HG03066 (cell line): ENCODE measurements at regions not wholly inside any gene's neighbourhood (a gene's known extent, or its start where the extent isn't known, plus 50 kb on each side); places are given as distances from the start of the nearest gene placed in this dataset.
"Not testable (repeated sequence)": the region's sequence is repeated elsewhere in the genome, so short reads cannot be mapped to it uniquely, and the experiment has no call there.

ENCODE experiments used
- ATAC-seq: cut with Tn5 transposase; IDR thresholded peaks from one replicate; pipeline ENCODE4 v1.9.1; 2021; ENCODE audit warnings: low read depth; ENCODE audit not compliant: unreplicated experiment

GRCh38 chr4:142897518-142897917 lies 51.4 kb upstream of the INPP4B start:
- not testable (repeated sequence) for ATAC-seq

GRCh38 chr4:142900622-142901021 lies 54.5 kb upstream of the INPP4B start:
- no peak for ATAC-seq

- no peak for ATAC-seq
Measured at GRCh38 chr4:142901166-142901662, 55.1 kb upstream of the INPP4B start.

- not testable (repeated sequence) for ATAC-seq
Measured at GRCh38 chr4:142903617-142904016, 57.5 kb upstream of the INPP4B start.

GRCh38 chr4:142909908-142910307 lies 63.8 kb upstream of the INPP4B start:
- ATAC-seq = no peak

- no peak for ATAC-seq
Measured at GRCh38 chr4:142913034-142913433, 66.9 kb upstream of the INPP4B start.

GRCh38 chr4:142913461-142914030 lies 67.4 kb upstream of the INPP4B start:
- no peak for ATAC-seq

- no peak for ATAC-seq
Measured at GRCh38 chr4:142917678-142918077, 71.6 kb upstream of the INPP4B start.

GRCh38 chr4:142922720-142923119 lies 76.6 kb upstream of the INPP4B start:
- ATAC-seq = no peak

- no peak for ATAC-seq
Measured at GRCh38 chr4:142923619-142924018, 77.5 kb upstream of the INPP4B start.

- ATAC-seq = no peak
Measured at GRCh38 chr4:142925161-142925560, 79.1 kb upstream of the INPP4B start.

- no peak for ATAC-seq
Measured at GRCh38 chr4:142927721-142928120, 81.6 kb upstream of the INPP4B start.

- ATAC-seq = no peak
Measured at GRCh38 chr4:142929526-142929925, 83.4 kb upstream of the INPP4B start.

- ATAC-seq = no peak
Measured at GRCh38 chr4:142933207-142933606, 87.1 kb upstream of the INPP4B start.

GRCh38 chr4:142940425-142941330 lies 94.6 kb upstream of the INPP4B start:
- ATAC-seq = no peak

GRCh38 chr4:142944565-142944964 lies 98.5 kb upstream of the INPP4B start:
- ATAC-seq = no peak

GRCh38 chr4:142952821-142953580 lies 106.9 kb upstream of the INPP4B start:
- ATAC-seq = no peak

- ATAC-seq = no peak
Measured at GRCh38 chr4:142954415-142954814, 108.3 kb upstream of the INPP4B start.

- no peak for ATAC-seq
Measured at GRCh38 chr4:142955501-142955900, 109.4 kb upstream of the INPP4B start.

- ATAC-seq = no peak
Measured at GRCh38 chr4:142959173-142959572, 113.1 kb upstream of the INPP4B start.

- no peak for ATAC-seq
Measured at GRCh38 chr4:142960126-142960525, 114.0 kb upstream of the INPP4B start.
